ENCODE measurements at regions not wholly inside any gene's neighbourhood (a gene's known extent, or its start where the extent isn't known, plus 50 kb on each side); places are given as distances from the start of the nearest gene placed in this dataset.

GRCh38 chr3:145387211-145387610 lies 773.8 kb downstream of the PLOD2 start:
- Histone ChIP-seq H3K9me3 (ENCODE audit: low read depth, low read length) (no peaks in the 10 kb centered on the region), H3K36me3 (ENCODE audit: insufficient read depth, low read length) (no peaks in the 10 kb centered on the region), H3K4me1 (ENCODE audit: insufficient read depth, low read length) (no peaks in the 10 kb centered on the region), H3K27me3 (ENCODE audit: insufficient read depth, low read length) (no peaks in the 10 kb centered on the region), H3K4me3 (ENCODE audit: insufficient read depth, low read length) (no peak overlapping the region), H3K27ac (ENCODE audit: low read depth, low read length) (no peak overlapping the region), H3K4me2 (ENCODE audit: insufficient read depth, low read length) (no peak overlapping the region), H4K20me1 (ENCODE audit: insufficient read depth, low read length) (no peaks in the 10 kb centered on the region), H3K79me2 (ENCODE audit: insufficient read depth, low read length) (no peaks in the 10 kb centered on the region), H2AFZ (ENCODE audit: low read length) (no peak overlapping the region)
- TF ChIP-seq, protein P1, sequence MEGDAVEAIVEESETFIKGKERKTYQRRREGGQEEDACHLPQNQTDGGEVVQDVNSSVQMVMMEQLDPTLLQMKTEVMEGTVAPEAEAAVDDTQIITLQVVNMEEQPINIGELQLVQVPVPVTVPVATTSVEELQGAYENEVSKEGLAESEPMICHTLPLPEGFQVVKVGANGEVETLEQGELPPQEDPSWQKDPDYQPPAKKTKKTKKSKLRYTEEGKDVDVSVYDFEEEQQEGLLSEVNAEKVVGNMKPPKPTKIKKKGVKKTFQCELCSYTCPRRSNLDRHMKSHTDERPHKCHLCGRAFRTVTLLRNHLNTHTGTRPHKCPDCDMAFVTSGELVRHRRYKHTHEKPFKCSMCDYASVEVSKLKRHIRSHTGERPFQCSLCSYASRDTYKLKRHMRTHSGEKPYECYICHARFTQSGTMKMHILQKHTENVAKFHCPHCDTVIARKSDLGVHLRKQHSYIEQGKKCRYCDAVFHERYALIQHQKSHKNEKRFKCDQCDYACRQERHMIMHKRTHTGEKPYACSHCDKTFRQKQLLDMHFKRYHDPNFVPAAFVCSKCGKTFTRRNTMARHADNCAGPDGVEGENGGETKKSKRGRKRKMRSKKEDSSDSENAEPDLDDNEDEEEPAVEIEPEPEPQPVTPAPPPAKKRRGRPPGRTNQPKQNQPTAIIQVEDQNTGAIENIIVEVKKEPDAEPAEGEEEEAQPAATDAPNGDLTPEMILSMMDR (IDR thresholded peaks at IDR 0.05; ENCODE audit: extremely low read depth, low read depth, low read length), result no peak
- DNase-seq (ENCODE audit: insufficient read length, low spot score, missing footprints), result no peak

DNA sequence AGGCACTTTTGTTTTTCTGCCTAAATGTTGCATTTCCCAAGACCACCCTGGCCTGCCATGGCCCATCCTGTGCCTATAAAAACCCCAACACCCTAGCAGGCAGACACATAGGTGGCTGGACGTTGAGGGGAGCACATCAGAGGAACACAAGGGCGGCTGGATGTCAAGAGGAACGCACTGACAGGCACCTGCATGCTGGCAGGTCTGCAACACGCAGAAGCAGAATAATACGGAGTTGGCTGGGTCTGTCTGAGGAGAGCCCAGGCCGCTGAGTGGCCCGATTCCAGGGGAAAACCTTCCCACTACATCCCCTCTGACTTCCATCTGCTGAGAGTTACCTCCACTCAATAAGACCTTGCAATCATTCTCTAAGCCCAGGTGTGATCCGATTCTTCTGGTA lies 765.6 kb downstream of the PLOD2 start:
- Histone ChIP-seq H3K27me3 (ENCODE audit: insufficient read depth, low read length) (no peaks in the 10 kb centered on the region), H2AFZ (ENCODE audit: low read length) (no peak overlapping the region), H3K4me3 (ENCODE audit: insufficient read depth, low read length) (no peak overlapping the region), H3K27ac (ENCODE audit: low read depth, low read length) (no peak overlapping the region), H3K36me3 (ENCODE audit: insufficient read depth, low read length) (no peaks in the 10 kb centered on the region), H4K20me1 (ENCODE audit: insufficient read depth, low read length) (no peaks in the 10 kb centered on the region), H3K79me2 (ENCODE audit: insufficient read depth, low read length) (no peaks in the 10 kb centered on the region), H3K4me1 (ENCODE audit: insufficient read depth, low read length) (no peaks in the 10 kb centered on the region), H3K4me2 (ENCODE audit: insufficient read depth, low read length) (no peak overlapping the region), H3K9me3 (ENCODE audit: low read depth, low read length) (peaks cover 4% of the 10 kb centered on the region)
- TF ChIP-seq, protein P1 (IDR thresholded peaks at IDR 0.05; ENCODE audit: extremely low read depth, low read depth, low read length), result no peak
- DNase-seq (ENCODE audit: insufficient read length, low spot score, missing footprints), result no peak

DNA sequence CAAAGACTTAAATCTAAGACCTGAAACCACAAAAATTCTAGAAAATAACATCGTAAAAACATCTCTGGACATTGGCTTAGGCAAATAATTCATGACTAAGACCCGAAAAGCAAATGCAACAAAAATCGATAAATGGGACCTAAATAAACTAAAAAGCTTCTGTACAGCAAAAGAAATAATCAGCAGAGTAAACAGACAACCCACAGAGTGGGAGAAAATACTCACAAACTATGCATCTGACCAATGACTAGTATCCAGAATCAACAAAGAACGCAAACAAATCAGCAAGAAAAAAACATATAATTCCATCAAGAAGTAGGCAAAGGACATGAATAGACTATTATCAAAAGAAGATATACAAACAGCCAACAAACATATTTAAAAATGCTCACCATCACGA lies 749.4 kb downstream of the PLOD2 start:
- TF ChIP-seq, protein P1 (IDR thresholded peaks at IDR 0.05; ENCODE audit: extremely low read depth, low read depth, low read length), result no peak
- H3K36me3 ChIP-seq (ENCODE audit: insufficient read depth, low read length), result no peaks in the 10 kb centered on the region
- no peaks in the 10 kb centered on the region for H3K79me2 ChIP-seq (ENCODE audit: insufficient read depth, low read length)
- H3K9me3 ChIP-seq (ENCODE audit: low read depth, low read length), result no peaks in the 10 kb centered on the region
- H3K27ac ChIP-seq (ENCODE audit: low read depth, low read length), result no peak overlapping the region
- H3K4me2 ChIP-seq (ENCODE audit: insufficient read depth, low read length), result no peak overlapping the region
- no peaks in the 10 kb centered on the region for H3K27me3 ChIP-seq (ENCODE audit: insufficient read depth, low read length)
- H3K4me3 ChIP-seq (ENCODE audit: insufficient read depth, low read length), result no peak overlapping the region
- H4K20me1 ChIP-seq (ENCODE audit: insufficient read depth, low read length), result no peaks in the 10 kb centered on the region
- no peak overlapping the region for H2AFZ ChIP-seq (ENCODE audit: low read length)
- H3K4me1 ChIP-seq (ENCODE audit: insufficient read depth, low read length), result no peaks in the 10 kb centered on the region
- DNase-seq (ENCODE audit: insufficient read length, low spot score, missing footprints), result no peak

DNA sequence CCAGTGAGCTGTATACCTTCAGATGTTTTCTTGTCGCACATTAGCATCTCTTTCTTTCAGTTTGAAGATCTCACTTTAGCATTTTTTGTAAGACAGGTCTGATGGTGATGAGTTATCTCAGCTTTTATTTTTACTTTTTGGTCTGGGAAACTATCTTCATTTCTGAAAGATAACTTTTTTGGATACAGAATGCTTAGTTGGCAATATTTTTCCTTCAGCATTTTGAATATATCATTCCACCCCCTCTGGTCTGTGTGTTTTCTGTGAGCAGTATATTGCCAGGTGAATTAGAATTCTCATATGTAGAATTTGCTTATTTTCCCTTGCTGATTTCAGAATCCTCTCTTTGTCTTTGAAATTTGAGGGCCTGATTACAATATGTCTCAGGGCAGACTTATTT lies 743.3 kb downstream of the PLOD2 start:
- no peak for DNase-seq (ENCODE audit: insufficient read length, low spot score, missing footprints)
- no peaks in the 10 kb centered on the region for H3K4me1 ChIP-seq (ENCODE audit: insufficient read depth, low read length)
- no peak overlapping the region for H3K27ac ChIP-seq (ENCODE audit: low read depth, low read length)
- no peak overlapping the region for H3K4me3 ChIP-seq (ENCODE audit: insufficient read depth, low read length)
- H2AFZ ChIP-seq (ENCODE audit: low read length), result no peak overlapping the region
- peaks cover 5% of the 10 kb centered on the region for H3K9me3 ChIP-seq (ENCODE audit: low read depth, low read length)
- no peak overlapping the region for H3K4me2 ChIP-seq (ENCODE audit: insufficient read depth, low read length)
- no peaks in the 10 kb centered on the region for H4K20me1 ChIP-seq (ENCODE audit: insufficient read depth, low read length)
- no peaks in the 10 kb centered on the region for H3K36me3 ChIP-seq (ENCODE audit: insufficient read depth, low read length)
- H3K27me3 ChIP-seq (ENCODE audit: insufficient read depth, low read length), result no peaks in the 10 kb centered on the region
- H3K79me2 ChIP-seq (ENCODE audit: insufficient read depth, low read length), result no peaks in the 10 kb centered on the region
- TF ChIP-seq, protein P1 (IDR thresholded peaks at IDR 0.05; ENCODE audit: extremely low read depth, low read depth, low read length), result no peak

All from osteoblast (primary cell).